H9 (cell line): ENCODE measurements at regions not wholly inside any gene's neighbourhood (a gene's known extent, or its start where the extent isn't known, plus 50 kb on each side); places are given as distances from the start of the nearest gene placed in this dataset.

Experiments used
- DNase-seq: peaks from one replicate; pipeline ENCODE4 v3.0.0-alpha.2; 2017
- H2AFZ ChIP-seq: one replicate; pipeline ENCODE4 v1.6.1; 2013; ENCODE audit warnings: mild to moderate bottlenecking, low read length, control low read depth, moderate library complexity
- H2AK5ac ChIP-seq: 2 replicates; pipeline ENCODE4 v1.6.1; 2013; ENCODE audit warnings: low read length, control low read depth, mixed read lengths; ENCODE audit not compliant: insufficient read length
- H2BK120ac ChIP-seq: one replicate; pipeline ENCODE4 v1.6.1; 2013; ENCODE audit warnings: low read depth, mild to moderate bottlenecking, low read length, control low read depth, inconsistent platforms; ENCODE audit not compliant: poor library complexity, severe bottlenecking
- H2BK12ac ChIP-seq: 2 replicates; pipeline ENCODE4 v1.6.1; 2013; ENCODE audit warnings: low read length, control low read depth, mixed read lengths, low read depth; ENCODE audit not compliant: insufficient read length
- H2BK15ac ChIP-seq: 2 replicates; pipeline ENCODE4 v1.6.1; 2013; ENCODE audit warnings: low read depth, low read length, control low read depth
- H2BK20ac ChIP-seq: one replicate; pipeline ENCODE4 v1.6.1; 2013; ENCODE audit warnings: low read depth, mild to moderate bottlenecking, low read length, control low read depth, inconsistent platforms; ENCODE audit not compliant: poor library complexity, severe bottlenecking
- H2BK5ac ChIP-seq: 2 replicates; pipeline ENCODE4 v1.6.1; 2013; ENCODE audit warnings: low read length, control low read depth, mixed read lengths; ENCODE audit not compliant: insufficient read length
- H3K14ac ChIP-seq: 2 replicates; pipeline ENCODE4 v1.6.1; 2013; ENCODE audit warnings: low read length, control low read depth; ENCODE audit not compliant: insufficient read depth
- H3K18ac ChIP-seq: 2 replicates; pipeline ENCODE4 v1.6.1; 2013; ENCODE audit warnings: low read depth, mild to moderate bottlenecking, mixed read lengths, low read length, control low read depth; ENCODE audit not compliant: insufficient read length
- H3K23ac ChIP-seq: 2 replicates; pipeline ENCODE4 v1.6.1; 2013; ENCODE audit warnings: low read length, control low read depth, mixed read lengths, low read depth; ENCODE audit not compliant: insufficient read length
- H3K23me2 ChIP-seq: 2 replicates; pipeline ENCODE4 v1.6.1; 2013; ENCODE audit warnings: low read depth, mild to moderate bottlenecking, mixed read lengths, low read length, control low read depth; ENCODE audit not compliant: insufficient read length, poor library complexity, severe bottlenecking
- H3K27ac ChIP-seq: 2 replicates; pipeline ENCODE4 v1.5.1; 2013; ENCODE audit warnings: low read length, control low read depth, mixed read lengths, low read depth; ENCODE audit not compliant: insufficient read length
- H3K27me3 ChIP-seq: 2 replicates; pipeline ENCODE4 v1.6.1; 2013; ENCODE audit warnings: low read length, control low read depth, inconsistent platforms; ENCODE audit not compliant: insufficient read depth
- H3K4ac ChIP-seq: 2 replicates; pipeline ENCODE4 v1.6.1; 2013; ENCODE audit warnings: low read depth, mild to moderate bottlenecking, control low read depth, inconsistent platforms, low read length, moderate library complexity
- H3K4me1 ChIP-seq: 2 replicates; pipeline ENCODE4 v1.6.1; 2013; ENCODE audit warnings: low read length, control low read depth, inconsistent platforms; ENCODE audit not compliant: insufficient read depth
- H3K4me2 ChIP-seq: 2 replicates; pipeline ENCODE4 v1.6.1; 2013; ENCODE audit warnings: low read length, control low read depth, mixed read lengths; ENCODE audit not compliant: insufficient read length, insufficient read depth
- H3K56ac ChIP-seq: 2 replicates; pipeline ENCODE4 v1.6.1; 2013; ENCODE audit warnings: low read depth, mild to moderate bottlenecking, mixed read lengths, low read length, control low read depth; ENCODE audit not compliant: insufficient read length
- H3K79me1 ChIP-seq: 2 replicates; pipeline ENCODE4 v1.6.1; 2013; ENCODE audit warnings: low read depth, mild to moderate bottlenecking, moderate library complexity, low read length, control low read depth, inconsistent platforms; ENCODE audit not compliant: insufficient read depth, poor library complexity, severe bottlenecking
- H3K79me2 ChIP-seq: 2 replicates; pipeline ENCODE4 v1.6.1; 2013; ENCODE audit warnings: low read length, control low read depth, inconsistent platforms; ENCODE audit not compliant: insufficient read depth
- H3K9ac ChIP-seq: 2 replicates; pipeline ENCODE4 v1.6.1; 2013; ENCODE audit warnings: low read length, control low read depth, mixed read lengths; ENCODE audit not compliant: insufficient read length; ENCODE audit errors: extremely low read depth
- H3K9me3 ChIP-seq: one replicate; pipeline ENCODE4 v1.6.1; 2013; ENCODE audit warnings: low read depth, low read length, inconsistent platforms; ENCODE audit not compliant: control insufficient read depth
- H3T11ph ChIP-seq: one replicate; pipeline ENCODE4 v1.6.1; 2013; ENCODE audit warnings: mild to moderate bottlenecking, low read length, control low read depth, inconsistent platforms
- H4K20me1 ChIP-seq: one replicate; pipeline ENCODE4 v1.6.1; 2013; ENCODE audit not compliant: control insufficient read depth, insufficient read length, insufficient read depth
- H4K5ac ChIP-seq: 2 replicates; pipeline ENCODE4 v1.6.1; 2013; ENCODE audit warnings: low read depth, mild to moderate bottlenecking, mixed read lengths, low read length, control low read depth; ENCODE audit not compliant: insufficient read length
- H4K8ac ChIP-seq: replicated peaks from 2 replicates; pipeline ENCODE4 v1.6.1; 2013; ENCODE audit warnings: low read length, control low read depth, mixed read lengths, low read depth; ENCODE audit not compliant: insufficient read length
- H4K91ac ChIP-seq: 2 replicates; pipeline ENCODE4 v1.6.1; 2013; ENCODE audit warnings: low read depth, mild to moderate bottlenecking, moderate library complexity, mixed read lengths, low read length, control low read depth; ENCODE audit not compliant: insufficient read length
- H3K27ac Mint-ChIP-seq, 3 experiments: 2 replicates in 2 of 3; 3 replicates in 1 of 3; pipeline ENCODE4 v1.8.0; 2020 to 2021; ENCODE audit warnings: mixed read lengths in 3 of 3, mild to moderate bottlenecking in 1 of 3, moderate library complexity in 1 of 3
- H3K27me3 Mint-ChIP-seq: 2 replicates; pipeline ENCODE4 v1.8.0; 2021; ENCODE audit warnings: low read depth, mild to moderate bottlenecking, moderate library complexity, mixed read lengths
- H3K36me3 Mint-ChIP-seq, 3 experiments: 2 replicates in 2 of 3; 3 replicates in 1 of 3; pipeline ENCODE4 v1.8.0; 2020 to 2021; ENCODE audit warnings: low read depth in 3 of 3, mixed read lengths in 3 of 3; ENCODE audit not compliant: insufficient read depth in 1 of 3
- H3K4me1 Mint-ChIP-seq, 2 experiments: 2 replicates each; pipeline ENCODE4 v1.8.0; 2020; ENCODE audit warnings: mixed read lengths in 2 of 2
- H3K4me3 Mint-ChIP-seq, 2 experiments: 2 replicates in 1 of 2; 3 replicates in 1 of 2; pipeline ENCODE4 v1.8.0; 2020 to 2021; ENCODE audit warnings: mild to moderate bottlenecking in 2 of 2, mixed read lengths in 2 of 2, moderate library complexity in 1 of 2
- H3K9me3 Mint-ChIP-seq, 2 experiments: 2 replicates in 1 of 2; 3 replicates in 1 of 2; pipeline ENCODE4 v1.8.0; 2020; ENCODE audit warnings: mild to moderate bottlenecking in 2 of 2, mixed read lengths in 2 of 2, moderate library complexity in 1 of 2
- CTCF ChIP-seq: fragments of 200-600 bp; sonication (generic); conservative IDR thresholded peaks from 3 replicates; pipeline ENCODE4 v1.8.0; 2021; ENCODE audit warnings: antibody characterized with exemption, mild to moderate bottlenecking
- WGBS: extraction: QIAGEN DNeasy Blood & Tissue Kit; methylation state at CpG from one replicate; pipeline ENCODE4 v1.1.7; 2013; ENCODE audit warnings: missing lambda C conversion rate, low lambda C conversion rate, mixed read lengths; ENCODE audit not compliant: insufficient read length; ENCODE audit errors: extremely low coverage; 5-methylcytosine and 5-hydroxymethylcytosine counted together

GRCh38 chr5:32996336-32996735, 285.2 kb downstream of the NPR3 start:
- Histone ChIP-seq H2BK12ac (no peak overlapping the region), H3K14ac (no peak overlapping the region), H3K4me1 (no peaks in the 10 kb centered on the region), H3K9me3 (no peaks in the 10 kb centered on the region), H3K79me1 (no peaks in the 10 kb centered on the region), H3K4me2 (no peak overlapping the region), H2AK5ac (no peak overlapping the region), H2BK20ac (no peak overlapping the region), H3K23me2 (no peaks in the 10 kb centered on the region), H4K20me1 (no peaks in the 10 kb centered on the region), H4K8ac (no peak overlapping the region), H2BK15ac (no peak overlapping the region), H3K23ac (no peak overlapping the region), H3K4ac (no peak overlapping the region), H2BK5ac (no peak overlapping the region), H4K91ac (no peak overlapping the region), H3K18ac (no peak overlapping the region), H3K27me3 (no peaks in the 10 kb centered on the region), H4K5ac (no peak overlapping the region), H3T11ph (no peak overlapping the region), H3K27ac (no peak overlapping the region), H2AFZ (no peak overlapping the region), H3K79me2 (no peaks in the 10 kb centered on the region), H2BK120ac (no peak overlapping the region), H3K9ac (no peak overlapping the region), H3K56ac (no peak overlapping the region)
- no peak for TF ChIP-seq CTCF
- Mint-ChIP-seq H3K27me3 (no peaks in the 10 kb centered on the region), H3K36me3 (no peaks in the 10 kb centered on the region; a peak in 2 of 7 replicates), H3K4me1 (peaks cover 0 to 2% of the 10 kb centered on the region in 2 experiments; a peak in 1 of 4 replicates), H3K4me3 (no peak overlapping the region), H3K27ac (no peak overlapping the region), H3K9me3 (no peaks in the 10 kb centered on the region; a peak in 1 of 5 replicates)
- WGBS, result no CpG with 5 or more reads among the region's 1 CpG
- no peak for DNase-seq
